ENCODE measurements at regions not wholly inside any gene's neighbourhood (a gene's known extent, or its start where the extent isn't known, plus 50 kb on each side); places are given as distances from the start of the nearest gene placed in this dataset.

DNA sequence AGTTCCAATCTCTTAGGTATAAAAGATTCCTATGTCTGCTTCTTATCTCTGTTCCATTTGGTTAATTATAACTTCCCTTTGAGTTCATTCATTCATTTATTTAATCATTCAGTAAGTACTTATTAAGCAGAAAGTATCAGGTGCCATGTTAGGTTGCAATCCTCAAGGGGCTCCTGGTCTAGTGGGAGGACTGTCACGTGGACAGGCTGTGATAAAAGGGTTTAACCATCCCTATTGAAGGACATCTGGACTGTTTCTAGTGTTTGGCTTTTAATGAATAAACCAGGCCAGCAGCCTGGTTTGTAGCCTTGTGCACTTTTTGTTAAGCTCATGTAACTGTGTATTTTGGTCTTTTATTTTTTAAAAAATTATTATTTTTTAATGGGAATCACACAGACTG lies 162.1 kb upstream of the OGFRL1 start:
- DNase-seq = no peak
- TF ChIP-seq EZH2phosphoT487 (IDR thresholded peaks at IDR 0.05; ENCODE audit: low read length) (no peak), EZH2 (optimal IDR thresholded peaks at IDR 0.05; ENCODE audit: low read depth, low read length) (no peak)
- TF ChIP-seq, protein P1, sequence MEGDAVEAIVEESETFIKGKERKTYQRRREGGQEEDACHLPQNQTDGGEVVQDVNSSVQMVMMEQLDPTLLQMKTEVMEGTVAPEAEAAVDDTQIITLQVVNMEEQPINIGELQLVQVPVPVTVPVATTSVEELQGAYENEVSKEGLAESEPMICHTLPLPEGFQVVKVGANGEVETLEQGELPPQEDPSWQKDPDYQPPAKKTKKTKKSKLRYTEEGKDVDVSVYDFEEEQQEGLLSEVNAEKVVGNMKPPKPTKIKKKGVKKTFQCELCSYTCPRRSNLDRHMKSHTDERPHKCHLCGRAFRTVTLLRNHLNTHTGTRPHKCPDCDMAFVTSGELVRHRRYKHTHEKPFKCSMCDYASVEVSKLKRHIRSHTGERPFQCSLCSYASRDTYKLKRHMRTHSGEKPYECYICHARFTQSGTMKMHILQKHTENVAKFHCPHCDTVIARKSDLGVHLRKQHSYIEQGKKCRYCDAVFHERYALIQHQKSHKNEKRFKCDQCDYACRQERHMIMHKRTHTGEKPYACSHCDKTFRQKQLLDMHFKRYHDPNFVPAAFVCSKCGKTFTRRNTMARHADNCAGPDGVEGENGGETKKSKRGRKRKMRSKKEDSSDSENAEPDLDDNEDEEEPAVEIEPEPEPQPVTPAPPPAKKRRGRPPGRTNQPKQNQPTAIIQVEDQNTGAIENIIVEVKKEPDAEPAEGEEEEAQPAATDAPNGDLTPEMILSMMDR (IDR thresholded peaks at IDR 0.05; ENCODE audit: low read length) = no peak
- no peak overlapping the region for H3K27ac ChIP-seq (ENCODE audit: low read length)
- H4K20me1 ChIP-seq (ENCODE audit: insufficient read depth, low read length) = no peaks in the 10 kb centered on the region
- no peak overlapping the region for H3K4me2 ChIP-seq (ENCODE audit: low read depth, low read length)
- no peak overlapping the region for H2AFZ ChIP-seq (ENCODE audit: low read length)
- no peaks in the 10 kb centered on the region for H3K9me3 ChIP-seq (replicated peaks; ENCODE audit: insufficient read depth, low read length)
- H3K4me1 ChIP-seq (ENCODE audit: low read length) = no peaks in the 10 kb centered on the region
- no peak overlapping the region for H3K9ac ChIP-seq (ENCODE audit: low read length)
- no peaks in the 10 kb centered on the region for H3K9me2 ChIP-seq (replicated peaks; ENCODE audit: insufficient read depth, low read length)
- no peak overlapping the region for H3K4me3 ChIP-seq (ENCODE audit: low read length)
- no peaks in the 10 kb centered on the region for H3K27me3 ChIP-seq (replicated peaks; ENCODE audit: insufficient read depth, low read length)
- H3K79me2 ChIP-seq (ENCODE audit: low read length) = no peaks in the 10 kb centered on the region
- no peaks in the 10 kb centered on the region for H3F3A ChIP-seq (ENCODE audit: insufficient read depth, low read length)
- H3K36me3 ChIP-seq (replicated peaks; ENCODE audit: insufficient read depth, low read length) = no peaks in the 10 kb centered on the region

DNA sequence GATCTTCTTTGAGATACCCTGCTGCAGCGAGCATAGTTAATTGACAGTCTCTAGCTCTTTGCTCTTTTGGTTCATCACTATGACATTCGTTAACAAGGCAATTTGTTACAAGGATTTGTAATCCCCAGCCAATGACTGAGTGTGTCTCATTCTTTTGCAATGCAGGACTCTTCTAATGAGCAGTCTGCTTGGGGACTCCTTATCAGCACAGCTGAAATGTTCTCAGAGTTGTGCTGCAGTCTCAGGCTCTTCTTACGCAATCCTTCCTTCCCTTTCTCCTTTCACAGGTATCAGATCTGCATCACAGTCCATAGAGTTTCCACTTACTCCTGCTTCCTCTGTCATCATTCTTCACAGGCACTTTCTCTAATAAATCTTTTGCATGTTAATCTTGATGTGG lies 161.2 kb upstream of the OGFRL1 start:
- H3F3A ChIP-seq (ENCODE audit: insufficient read depth, low read length) = no peaks in the 10 kb centered on the region
- TF ChIP-seq, protein P1 (IDR thresholded peaks at IDR 0.05; ENCODE audit: low read length) = no peak
- no peak for TF ChIP-seq EZH2phosphoT487 (IDR thresholded peaks at IDR 0.05; ENCODE audit: low read length)
- TF ChIP-seq EZH2 (optimal IDR thresholded peaks at IDR 0.05; ENCODE audit: low read depth, low read length) = no peak
- DNase-seq = no peak

DNA sequence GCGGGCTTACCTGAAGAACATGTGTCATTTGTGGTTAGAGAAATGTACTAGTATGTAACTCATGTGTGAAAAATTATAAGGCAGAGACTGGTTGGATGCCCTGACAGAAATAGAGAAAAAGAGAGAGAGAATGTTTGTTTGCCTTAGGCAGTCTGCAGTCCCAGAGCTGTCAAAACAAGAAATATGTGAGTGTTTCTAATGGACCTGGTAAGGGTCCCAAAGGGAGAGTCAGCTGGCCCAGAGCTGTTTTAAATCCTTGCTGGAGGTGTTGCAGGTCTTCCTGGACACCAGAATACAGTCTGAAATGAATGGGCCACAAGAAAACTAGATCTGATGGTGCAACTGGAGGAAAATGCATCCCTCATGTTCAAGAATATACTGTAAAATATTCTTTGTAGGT lies 158.3 kb upstream of the OGFRL1 start:
- H3K27me3 ChIP-seq (replicated peaks; ENCODE audit: insufficient read depth, low read length) = no peaks in the 10 kb centered on the region
- no peak overlapping the region for H3K27ac ChIP-seq (ENCODE audit: low read length)
- H3K4me1 ChIP-seq (ENCODE audit: low read length) = no peaks in the 10 kb centered on the region
- TF ChIP-seq EZH2phosphoT487 (IDR thresholded peaks at IDR 0.05; ENCODE audit: low read length) = no peak
- TF ChIP-seq EZH2 (optimal IDR thresholded peaks at IDR 0.05; ENCODE audit: low read depth, low read length) = no peak
- TF ChIP-seq, protein P1 (IDR thresholded peaks at IDR 0.05; ENCODE audit: low read length) = no peak
- H3K36me3 ChIP-seq (replicated peaks; ENCODE audit: insufficient read depth, low read length) = no peaks in the 10 kb centered on the region
- no peak for DNase-seq
- H3K9me2 ChIP-seq (replicated peaks; ENCODE audit: insufficient read depth, low read length) = no peaks in the 10 kb centered on the region
- H4K20me1 ChIP-seq (ENCODE audit: insufficient read depth, low read length) = no peaks in the 10 kb centered on the region
- H3K79me2 ChIP-seq (ENCODE audit: low read length) = no peaks in the 10 kb centered on the region
- H2AFZ ChIP-seq (ENCODE audit: low read length) = no peak overlapping the region
- no peaks in the 10 kb centered on the region for H3K9me3 ChIP-seq (replicated peaks; ENCODE audit: insufficient read depth, low read length)
- H3K4me3 ChIP-seq (ENCODE audit: low read length) = no peak overlapping the region
- H3K4me2 ChIP-seq (ENCODE audit: low read depth, low read length) = no peak overlapping the region
- no peak overlapping the region for H3K9ac ChIP-seq (ENCODE audit: low read length)
- no peaks in the 10 kb centered on the region for H3F3A ChIP-seq (ENCODE audit: insufficient read depth, low read length)

More for the DNA sequence above, 161.2 kb upstream of the OGFRL1 start:
- Histone ChIP-seq H3K4me3 (ENCODE audit: low read length) (no peak overlapping the region), H3K9me2 (replicated peaks; ENCODE audit: insufficient read depth, low read length) (no peaks in the 10 kb centered on the region), H3K79me2 (ENCODE audit: low read length) (no peaks in the 10 kb centered on the region), H3K4me1 (ENCODE audit: low read length) (no peaks in the 10 kb centered on the region), H3K9me3 (replicated peaks; ENCODE audit: insufficient read depth, low read length) (no peaks in the 10 kb centered on the region), H3K27ac (ENCODE audit: low read length) (no peak overlapping the region), H2AFZ (ENCODE audit: low read length) (no peak overlapping the region), H4K20me1 (ENCODE audit: insufficient read depth, low read length) (no peaks in the 10 kb centered on the region), H3K27me3 (replicated peaks; ENCODE audit: insufficient read depth, low read length) (no peaks in the 10 kb centered on the region), H3K4me2 (ENCODE audit: low read depth, low read length) (no peak overlapping the region), H3K36me3 (replicated peaks; ENCODE audit: insufficient read depth, low read length) (no peaks in the 10 kb centered on the region), H3K9ac (ENCODE audit: low read length) (no peak overlapping the region)

Measured in MM.1S (cell line).